GM18519 (cell line): ENCODE measurements at regions not wholly inside any gene's neighbourhood (a gene's known extent, or its start where the extent isn't known, plus 50 kb on each side); places are given as distances from the start of the nearest gene placed in this dataset.
"Not testable (repeated sequence)": the region's sequence is repeated elsewhere in the genome, so short reads cannot be mapped to it uniquely, and the experiment has no call there.

ENCODE experiments used
- ATAC-seq: cut with Tn5 transposase; IDR thresholded peaks from one replicate; pipeline ENCODE4 v1.9.1; 2021; ENCODE audit warnings: mild to moderate bottlenecking, moderate library complexity; ENCODE audit not compliant: unreplicated experiment, low FRiP score

GRCh38 chr17:77529328-77529650 lies 388.5 kb downstream of the SEC14L1 start:
- ATAC-seq: no peak

- no peak for ATAC-seq
Measured at GRCh38 chr17:77530591-77530990, 389.8 kb downstream of the SEC14L1 start.

GRCh38 chr17:77531002-77531401 lies 390.2 kb downstream of the SEC14L1 start:
- no peak for ATAC-seq

DNA sequence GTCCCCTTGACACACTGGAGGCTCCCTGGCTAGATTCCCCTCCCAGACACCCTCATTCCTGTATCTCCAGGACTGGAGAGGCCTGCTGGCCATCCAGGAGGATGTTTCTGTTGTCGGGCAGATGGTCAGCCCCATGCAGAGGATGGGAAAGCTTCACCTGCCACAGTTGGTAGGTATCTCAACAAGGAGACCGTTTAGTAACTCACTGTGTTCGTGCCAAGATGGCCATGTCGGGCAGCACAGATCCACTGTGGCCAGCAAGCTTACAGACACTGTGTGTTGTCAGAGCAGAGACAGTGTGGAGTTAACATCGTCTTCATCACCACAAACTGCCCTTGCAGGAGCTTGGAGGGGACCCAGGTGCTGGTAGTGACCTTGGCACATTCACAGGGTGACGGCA lies 390.9 kb downstream of the SEC14L1 start:
- ATAC-seq: no peak

DNA sequence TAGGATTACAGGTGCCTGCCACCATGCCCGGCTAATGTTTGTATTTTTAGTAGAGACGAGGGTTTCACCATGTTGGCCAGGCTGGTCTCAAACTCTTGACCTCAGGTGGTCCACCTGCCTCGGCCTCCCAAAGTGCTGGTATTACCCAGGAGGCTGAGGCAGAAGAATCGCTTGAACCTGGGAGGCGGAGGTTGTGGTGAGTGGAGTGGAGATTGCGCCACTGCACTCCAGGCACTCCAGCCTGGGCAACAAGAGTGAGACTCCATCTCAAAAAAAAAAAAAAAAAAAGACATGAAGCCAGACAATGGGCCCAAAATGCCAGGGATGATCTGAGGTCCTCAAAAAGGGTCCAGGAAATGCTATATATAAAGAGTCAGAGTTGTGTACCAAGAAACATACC lies 392.9 kb downstream of the SEC14L1 start:
- ATAC-seq: not testable (repeated sequence)

- ATAC-seq: no peak
Measured at GRCh38 chr17:77534137-77534536, 393.4 kb downstream of the SEC14L1 start.

DNA sequence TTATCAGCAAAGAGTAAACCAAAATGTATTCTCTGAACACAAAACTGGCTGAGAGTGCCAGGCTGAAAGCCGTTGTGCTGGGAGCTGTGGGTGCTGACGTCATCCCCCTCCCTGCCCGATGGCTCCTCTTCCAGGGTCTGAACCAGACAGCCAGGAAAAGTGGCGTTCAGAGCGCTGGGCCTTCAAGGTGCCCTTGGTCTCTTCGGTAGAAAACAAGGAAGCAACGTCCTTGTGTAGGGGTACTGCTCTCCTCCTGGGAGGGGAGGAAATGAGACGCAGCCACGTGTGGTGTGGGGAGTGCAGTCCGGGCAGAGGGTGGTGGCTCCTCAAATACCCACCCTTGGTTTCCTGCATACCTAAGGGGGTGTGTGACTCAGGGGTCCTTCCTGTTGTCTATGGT lies 394.7 kb downstream of the SEC14L1 start:
- no peak for ATAC-seq

GRCh38 chr17:77535892-77536291 lies 395.1 kb downstream of the SEC14L1 start:
- no peak for ATAC-seq

DNA sequence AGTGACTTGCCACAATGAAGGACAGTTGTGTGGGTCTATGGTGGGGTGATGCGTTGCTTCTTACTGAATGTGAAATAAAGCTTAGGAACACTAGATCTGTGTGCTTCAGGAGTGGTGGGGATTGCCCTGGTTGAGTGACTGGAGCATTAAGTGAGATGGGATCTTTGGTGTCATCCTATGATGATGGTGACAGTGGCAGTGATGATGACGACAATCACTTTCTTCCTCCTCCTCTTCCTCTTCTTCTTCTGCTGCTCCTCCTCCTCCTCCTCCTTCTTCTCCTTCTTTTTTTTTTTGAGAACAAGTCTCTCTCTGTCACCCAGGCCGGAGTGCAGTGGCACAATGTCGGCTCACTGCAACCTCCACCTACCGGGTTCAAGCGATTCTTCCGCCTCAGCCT lies 396.8 kb downstream of the SEC14L1 start:
- no peak for ATAC-seq

DNA sequence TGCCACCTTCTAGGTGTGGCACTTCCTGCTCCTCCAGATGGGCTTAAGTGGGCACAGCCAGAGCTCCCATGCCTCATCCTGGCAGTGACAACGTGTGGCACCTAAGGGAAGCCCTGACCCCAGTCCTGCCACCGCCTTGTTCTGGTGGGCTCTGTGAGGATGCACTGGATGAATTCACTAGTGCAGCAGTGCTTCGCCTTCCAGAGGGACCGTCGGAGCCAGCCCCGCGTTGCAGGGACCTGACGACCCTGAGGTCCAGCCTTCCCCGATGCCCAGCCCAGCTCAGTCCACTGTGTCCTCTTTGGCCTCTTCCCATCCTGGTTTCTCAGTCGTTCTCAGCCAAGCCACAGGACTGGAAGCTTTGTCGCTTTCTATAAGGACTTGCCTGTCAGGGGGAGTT lies 399.8 kb downstream of the SEC14L1 start:
- no peak for ATAC-seq

- no peak for ATAC-seq
Measured at GRCh38 chr17:77540975-77541374, 400.2 kb downstream of the SEC14L1 start.

DNA sequence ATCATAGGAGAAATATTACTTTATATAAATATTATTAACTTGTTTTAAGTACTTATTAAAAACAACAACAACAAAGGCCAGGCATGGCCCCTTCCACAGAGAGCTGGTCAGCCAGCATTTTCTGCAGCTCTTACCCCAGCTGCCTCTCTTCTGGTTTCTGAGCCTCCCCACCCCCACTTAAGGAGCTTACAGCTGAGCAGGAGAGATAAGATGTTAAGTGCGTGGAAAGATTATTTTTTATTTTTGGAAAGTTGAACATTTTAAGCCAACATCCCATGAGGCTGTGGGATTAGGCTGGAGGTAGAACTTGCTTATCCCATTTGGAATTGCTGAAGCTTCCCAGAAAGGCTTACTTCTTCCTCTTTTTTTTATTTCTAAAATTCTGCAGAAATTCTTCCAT lies 401.2 kb downstream of the SEC14L1 start:
- ATAC-seq: no peak

- no peak for ATAC-seq
Measured at GRCh38 chr17:77542551-77543490, 402.1 kb downstream of the SEC14L1 start.

DNA sequence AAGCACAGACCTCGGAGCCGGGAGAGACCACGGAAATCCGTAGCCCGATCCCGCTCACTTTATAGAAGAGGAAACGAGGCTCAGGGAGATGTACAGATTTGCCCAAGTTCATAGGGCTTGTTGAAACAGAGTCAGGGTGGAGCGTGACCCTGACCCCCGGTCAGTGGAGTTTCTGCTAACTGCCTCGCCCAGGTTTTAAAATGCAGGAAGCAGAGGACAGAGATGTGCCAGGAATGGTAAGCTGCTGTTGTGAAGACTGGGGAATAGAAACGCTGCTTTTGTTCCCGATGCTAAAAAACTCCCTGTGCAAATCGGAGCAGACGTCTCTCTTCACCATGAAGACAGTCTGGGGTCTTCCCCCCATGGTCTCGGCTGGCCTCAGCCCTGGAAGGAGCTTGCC lies 403.0 kb downstream of the SEC14L1 start:
- no peak for ATAC-seq

- ATAC-seq: no peak
Measured at GRCh38 chr17:77544347-77545110, 403.8 kb downstream of the SEC14L1 start.

DNA sequence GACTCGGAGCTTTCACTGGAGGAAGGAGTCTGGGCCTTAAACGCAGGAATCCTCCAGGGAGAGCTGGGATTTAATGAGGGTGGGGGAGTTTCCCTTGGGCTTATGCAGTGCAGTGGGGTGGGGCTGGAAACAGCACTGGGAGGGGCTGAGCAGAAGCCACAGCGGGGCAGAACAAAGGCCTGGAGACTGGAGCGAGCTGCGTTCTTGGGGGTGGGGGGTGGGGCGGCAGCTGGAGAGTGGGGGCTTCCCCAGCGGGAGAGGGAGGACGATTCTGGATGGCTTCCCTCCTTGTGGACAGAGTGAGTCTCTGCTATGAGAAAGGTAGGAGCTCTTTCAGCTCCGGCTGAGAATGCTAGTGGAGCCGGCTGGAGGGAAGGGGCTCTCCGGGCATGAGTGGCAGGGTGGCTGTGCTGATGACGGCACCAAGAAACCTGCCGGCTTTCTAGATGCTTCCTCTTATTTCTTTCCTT lies 406.0 kb downstream of the SEC14L1 start:
- no peak for ATAC-seq

GRCh38 chr17:77548967-77549366 lies 408.2 kb downstream of the SEC14L1 start:
- no peak for ATAC-seq

DNA sequence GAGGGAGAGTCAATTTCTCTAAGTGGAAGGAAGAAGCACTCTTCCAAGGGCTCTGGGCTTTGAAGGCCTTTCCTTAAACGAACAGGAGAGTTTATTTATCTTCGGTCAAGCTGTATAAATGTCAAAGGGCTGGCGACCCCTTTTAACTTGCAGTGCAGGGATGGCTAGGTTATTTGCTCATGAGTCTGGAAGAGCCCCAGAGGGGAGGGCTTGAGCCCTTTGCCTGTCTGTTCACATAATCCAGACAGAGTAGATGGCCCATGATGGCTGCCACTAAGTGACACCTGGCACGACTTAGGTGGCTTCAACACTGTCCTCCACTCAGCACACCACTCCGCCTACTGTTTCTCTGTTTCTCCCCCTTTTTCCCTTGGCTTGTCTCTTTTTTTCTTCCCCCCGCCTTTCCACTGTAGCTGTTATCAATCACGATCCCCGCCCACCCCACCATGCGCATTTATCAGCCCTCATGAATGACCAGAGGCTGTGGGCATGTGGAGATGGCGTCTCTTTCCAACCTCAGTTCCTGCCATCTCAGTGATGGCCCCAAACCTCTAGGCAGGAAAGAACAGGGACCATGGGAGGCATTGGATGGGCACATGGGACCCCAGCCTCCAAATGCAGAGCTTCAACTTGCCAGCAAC lies 408.7 kb upstream of the TNRC6C start:
- no peak for ATAC-seq

GRCh38 chr17:77553459-77554066 lies 404.9 kb upstream of the TNRC6C start:
- no peak for ATAC-seq

- ATAC-seq: no peak
Measured at GRCh38 chr17:77555121-77555591, 403.3 kb upstream of the TNRC6C start.
